HTR-8/SVneo (cell line): ENCODE measurements at regions not wholly inside any gene's neighbourhood (a gene's known extent, or its start where the extent isn't known, plus 50 kb on each side); places are given as distances from the start of the nearest gene placed in this dataset.
"Not testable (repeated sequence)": the region's sequence is repeated elsewhere in the genome, so short reads cannot be mapped to it uniquely, and the experiment has no call there.

ENCODE experiments used
- DNase-seq: peaks from one replicate; pipeline ENCODE4 v3.0.0; 2011; ENCODE audit warnings: low spot score, mixed read lengths; ENCODE audit not compliant: insufficient read length
- FAIRE-seq: peaks from 2 replicates; lab custom pipeline; 2011; peaks lifted over from hg19 to GRCh38; lab: Jason Lieb, UNC

- FAIRE-seq (no peak), DNase-seq (no peak)
These were observed 1241.5 kb upstream of the WWC1 start for GRCh38 chr5:167049771-167050567.

GRCh38 chr5:167050568-167051401 is 1240.7 kb upstream of the WWC1 start:
- DNase-seq = no peak
- FAIRE-seq = no peak

GRCh38 chr5:167051402-167051768 is 1240.1 kb upstream of the WWC1 start:
- DNase-seq = no peak
- FAIRE-seq = no peak

GRCh38 chr5:167052791-167053190 is 1238.7 kb upstream of the WWC1 start:
- FAIRE-seq (no peak), DNase-seq (no peak)

GRCh38 chr5:167057665-167058064 is 1233.8 kb upstream of the WWC1 start:
- no peak for FAIRE-seq
- DNase-seq = no peak

GRCh38 chr5:167061695-167062094 is 1229.8 kb upstream of the WWC1 start:
- no peak for FAIRE-seq
- no peak for DNase-seq

GRCh38 chr5:167063116-167063515 is 1228.3 kb upstream of the WWC1 start:
- no peak for FAIRE-seq
- DNase-seq = no peak

GRCh38 chr5:167063788-167064187 is 1227.7 kb upstream of the WWC1 start:
- DNase-seq (no peak), FAIRE-seq (no peak)

- no peak for FAIRE-seq
- DNase-seq = no peak
These were observed 1227.2 kb upstream of the WWC1 start for GRCh38 chr5:167064198-167064776.

GRCh38 chr5:167065794-167066193 is 1225.7 kb upstream of the WWC1 start:
- FAIRE-seq (no peak), DNase-seq (no peak)

- FAIRE-seq (no peak), DNase-seq (no peak)
These were observed 1219.3 kb upstream of the WWC1 start for GRCh38 chr5:167071981-167072610.

GRCh38 chr5:167081561-167081960 is 1209.9 kb upstream of the WWC1 start:
- DNase-seq = no peak
- FAIRE-seq = no peak

GRCh38 chr5:167096816-167097215 is 1194.6 kb upstream of the WWC1 start:
- FAIRE-seq = no peak
- DNase-seq = no peak

GRCh38 chr5:167104351-167104750 is 1187.1 kb upstream of the WWC1 start:
- DNase-seq (no peak), FAIRE-seq (no peak)

- FAIRE-seq (no peak), DNase-seq (no peak)
These were observed 1185.5 kb upstream of the WWC1 start for GRCh38 chr5:167105941-167106340.

GRCh38 chr5:167107684-167108083 is 1183.8 kb upstream of the WWC1 start:
- FAIRE-seq = no peak
- no peak for DNase-seq

- FAIRE-seq, DNase-seq: not testable (repeated sequence)
These were observed 1183.2 kb upstream of the WWC1 start for GRCh38 chr5:167108266-167108665.

- DNase-seq = no peak
- no peak for FAIRE-seq
These were observed 1178.9 kb upstream of the WWC1 start for GRCh38 chr5:167112556-167112955.

GRCh38 chr5:167122267-167122666 is 1169.2 kb upstream of the WWC1 start:
- FAIRE-seq = no peak
- no peak for DNase-seq

- no peak for DNase-seq
- FAIRE-seq = no peak
These were observed 1168.3 kb upstream of the WWC1 start for GRCh38 chr5:167123126-167123525.

- FAIRE-seq (no peak), DNase-seq (no peak)
These were observed 1162.9 kb upstream of the WWC1 start for GRCh38 chr5:167128581-167128980.
